ENCODE measurements at regions not wholly inside any gene's neighbourhood (a gene's known extent, or its start where the extent isn't known, plus 50 kb on each side); places are given as distances from the start of the nearest gene placed in this dataset.

DNA sequence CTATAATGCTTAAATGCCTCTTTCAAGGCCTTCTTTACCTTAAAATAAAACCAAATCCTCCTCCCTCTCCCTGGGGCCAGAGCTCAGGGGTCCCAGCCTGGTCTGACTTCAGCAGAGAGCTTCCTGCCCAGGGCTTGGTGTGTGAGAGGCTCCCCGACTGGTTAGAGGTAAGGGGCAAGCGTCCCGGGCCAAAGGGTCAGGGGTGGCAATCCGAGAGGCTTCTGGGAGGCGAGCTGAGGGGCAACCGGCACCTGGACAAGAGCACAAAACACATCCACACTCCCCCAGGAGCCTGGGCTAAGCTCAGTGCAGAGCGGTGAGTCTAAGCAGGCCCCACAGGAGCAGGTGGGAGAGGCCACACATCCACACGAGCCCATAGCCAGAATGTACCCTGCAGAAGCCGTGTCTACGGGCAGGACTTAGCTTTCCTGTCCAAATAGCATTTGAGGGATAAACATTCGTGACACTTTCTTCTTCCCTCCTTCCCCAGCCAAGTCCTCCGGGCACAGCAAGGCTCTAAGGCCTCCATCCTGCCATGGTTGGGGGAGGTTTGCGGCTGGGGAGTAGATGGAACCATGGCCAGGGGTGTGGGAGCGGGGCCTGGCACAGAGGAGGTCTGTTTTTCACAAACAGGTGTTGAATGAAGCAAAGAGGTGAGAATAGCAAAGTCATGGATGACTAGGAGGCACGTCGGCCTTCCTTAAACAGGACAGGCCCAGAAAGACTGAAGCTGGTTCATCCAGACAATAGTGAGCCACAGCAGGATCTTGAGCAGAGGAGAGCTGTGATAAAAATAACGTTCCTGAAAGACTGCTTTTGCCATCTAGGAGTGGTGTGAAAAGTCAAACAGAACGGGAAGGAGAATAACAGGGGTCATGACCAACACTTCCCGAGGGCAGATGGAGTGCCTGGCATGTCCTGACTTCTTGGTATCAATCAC lies 98.7 kb upstream of the IQSEC1 start:
- TF ChIP-seq CTCF (conservative IDR thresholded peaks at IDR 0.05) (no peak), ZFX (IDR thresholded peaks at IDR 0.05) (no peak)
